GM19452 (cell line): ENCODE measurements at regions not wholly inside any gene's neighbourhood (a gene's known extent, or its start where the extent isn't known, plus 50 kb on each side); places are given as distances from the start of the nearest gene placed in this dataset.

ENCODE experiments used
- ATAC-seq: cut with Tn5 transposase; IDR thresholded peaks from one replicate; pipeline ENCODE4 v1.9.1; 2021; ENCODE audit not compliant: unreplicated experiment

- no peak for ATAC-seq
Observed at GRCh38 chr4:122038896-122039295, 87.0 kb upstream of the TRPC3 start.

GRCh38 chr4:122034619-122035018 lies 82.8 kb upstream of the TRPC3 start:
- ATAC-seq, result no peak

DNA sequence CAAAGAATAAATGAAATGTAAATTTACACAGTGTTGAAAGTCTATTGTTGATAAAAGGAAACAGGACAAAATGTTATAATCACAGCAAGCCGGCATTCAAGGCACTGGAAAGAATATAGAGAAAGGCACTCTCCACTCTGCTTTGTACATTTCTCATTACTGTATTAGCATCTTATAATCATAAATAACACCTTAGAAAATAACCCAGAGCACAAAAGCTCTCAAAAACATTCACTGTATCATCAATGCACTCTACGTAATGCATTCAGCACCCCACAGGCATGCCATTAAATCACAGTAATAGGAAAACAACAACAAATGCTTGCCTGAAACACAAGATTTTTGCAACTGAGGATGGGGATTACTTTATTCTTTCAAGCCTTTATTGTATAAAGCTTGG lies 75.3 kb upstream of the TRPC3 start:
- ATAC-seq, result no peak

GRCh38 chr4:122017296-122017695 lies 65.4 kb upstream of the TRPC3 start:
- no peak for ATAC-seq

DNA sequence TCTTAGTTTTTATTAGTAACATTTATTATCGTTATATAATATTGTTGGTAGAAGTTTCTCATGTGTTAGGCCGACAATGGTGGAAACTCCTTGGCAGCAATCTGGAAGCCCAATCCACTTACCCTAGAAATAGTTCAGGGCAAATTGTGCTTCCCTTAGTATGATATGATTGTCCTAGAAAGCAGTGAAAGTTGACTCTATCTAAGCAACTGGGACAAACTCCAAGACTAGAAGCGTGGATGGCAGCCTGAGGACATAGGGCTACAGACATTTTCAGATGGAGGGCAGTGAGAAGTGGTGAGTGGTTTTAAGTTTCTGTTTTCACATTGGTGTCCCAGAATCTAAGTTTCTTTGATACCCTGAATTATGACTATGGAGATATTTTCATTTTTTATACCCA lies 63.3 kb upstream of the TRPC3 start:
- ATAC-seq, result no peak

DNA sequence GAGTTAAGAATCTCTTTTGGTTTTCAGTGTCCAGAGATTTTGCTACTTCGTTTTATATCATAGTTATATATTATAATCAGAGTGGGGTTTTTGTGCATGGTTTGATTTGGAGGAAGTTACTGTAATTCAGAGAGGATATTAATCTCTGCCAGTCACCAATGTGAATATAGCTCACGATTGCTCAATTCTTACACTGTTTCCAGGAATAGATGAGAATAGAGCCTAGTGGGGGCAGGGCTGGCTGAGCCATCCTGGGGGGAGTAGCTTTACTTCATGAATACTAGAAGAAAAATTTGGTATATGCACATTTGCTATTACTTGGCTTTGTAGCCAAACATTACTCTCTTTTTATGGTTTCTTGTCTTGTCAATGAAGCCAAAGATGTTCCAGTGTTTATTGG lies 60.9 kb upstream of the TRPC3 start:
- ATAC-seq, result no peak

GRCh38 chr4:122010610-122011009 lies 58.8 kb upstream of the TRPC3 start:
- ATAC-seq, result no peak

DNA sequence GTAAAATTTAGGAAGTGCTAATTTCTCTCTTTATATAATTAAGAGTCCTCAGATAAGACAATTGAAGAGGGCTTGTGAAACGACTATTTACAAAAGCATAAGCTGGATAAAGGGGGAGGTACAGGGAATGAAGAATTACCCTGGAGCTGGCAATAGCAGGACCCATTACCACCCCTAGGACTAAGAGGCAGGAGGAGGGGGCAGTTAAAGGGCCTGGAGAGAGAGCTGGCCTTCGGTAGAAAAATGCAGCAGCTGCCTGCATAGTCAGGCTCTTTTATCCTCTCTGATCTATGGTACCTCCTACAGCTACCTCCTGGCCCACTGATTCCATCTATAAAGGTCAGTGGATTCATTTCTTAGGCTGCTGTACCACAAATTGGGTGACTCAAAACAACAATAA lies 57.7 kb upstream of the TRPC3 start:
- no peak for ATAC-seq

DNA sequence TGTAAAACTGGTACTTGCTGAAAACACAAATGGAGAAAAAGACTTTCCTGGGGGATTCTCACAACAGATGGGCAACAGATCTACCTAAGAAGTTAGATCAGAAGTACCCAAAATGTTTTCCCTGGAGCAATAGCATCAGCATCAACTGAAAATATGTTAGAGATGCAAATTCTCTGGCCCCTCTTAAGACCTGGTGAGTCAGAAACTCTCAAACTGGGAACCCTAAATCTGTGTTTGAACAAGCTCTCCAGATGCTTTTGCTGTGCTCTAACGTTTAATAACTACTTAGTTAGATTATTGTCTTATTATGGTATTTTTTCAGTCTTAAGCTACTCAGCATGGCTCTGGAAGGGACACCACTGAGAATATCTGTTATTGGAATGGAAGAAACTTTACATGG lies 55.2 kb upstream of the TRPC3 start:
- no peak for ATAC-seq

- no peak for ATAC-seq
Observed at GRCh38 chr4:122005064-122005755, 53.4 kb upstream of the TRPC3 start.

- ATAC-seq, result peak; percentile 94
Observed at GRCh38 chr4:122003335-122003734, 51.5 kb upstream of the TRPC3 start.
